OCI-LY7 (cell line): ENCODE measurements at regions not wholly inside any gene's neighbourhood (a gene's known extent, or its start where the extent isn't known, plus 50 kb on each side); places are given as distances from the start of the nearest gene placed in this dataset.

Experiments
- BruUV-seq: library from RNA; stranded (reverse); fragments of 400-500 nt; replicated peaks from 2 replicates; lab custom pipeline; 2021; lab: Mats Ljungman, UMichigan
- CTCF ChIA-PET: fragments of 300-600 bp; sonication (Branson Sonifier 250); formaldehyde crosslinking; loops from one replicate; lab custom pipeline; 2022; ENCODE audit warnings: antibody characterized with exemption; ENCODE audit not compliant: unreplicated experiment; lab: Charles Lee
- POLR2A ChIA-PET: fragments of 300-600 bp; sonication (Branson Sonifier 250); formaldehyde crosslinking; loops from one replicate; lab custom pipeline; 2022; ENCODE audit warnings: antibody characterized with exemption; lab: Charles Lee
- DNase-seq: peaks from one replicate; pipeline ENCODE4 v3.0.0-alpha.2; 2015; ENCODE audit warnings: low spot score
- H2AFZ ChIP-seq: fragments of 200-600 bp; sonication (generic), shearing (Covaris generic); 2 replicates; pipeline ENCODE4 v1.6.1; 2014; ENCODE audit warnings: mild to moderate bottlenecking, antibody characterized with exemption, low read length, moderate library complexity
- H3K27ac ChIP-seq: fragments of 200-600 bp; sonication (generic); 2 replicates; pipeline ENCODE4 v1.5.1; 2014; ENCODE audit warnings: mixed run types, low read depth, mild to moderate bottlenecking, moderate library complexity, low read length, inconsistent platforms; ENCODE audit not compliant: poor library complexity, severe bottlenecking
- H3K36me3 ChIP-seq: fragments of 200-600 bp; sonication (generic); 2 replicates; pipeline ENCODE4 v1.6.1; 2014; ENCODE audit warnings: mild to moderate bottlenecking, antibody characterized with exemption, low read length, moderate library complexity, mixed read lengths; ENCODE audit not compliant: insufficient read depth
- H3K4me1 ChIP-seq: fragments of 200-600 bp; sonication (generic); 2 replicates; pipeline ENCODE4 v1.5.1; 2014; ENCODE audit warnings: mild to moderate bottlenecking, low read length; ENCODE audit not compliant: insufficient read depth, poor library complexity, severe bottlenecking
- H3K4me2 ChIP-seq: fragments of 200-600 bp; sonication (generic); 2 replicates; pipeline ENCODE4 v1.6.1; 2014; ENCODE audit warnings: mild to moderate bottlenecking, low read length
- H3K4me3 ChIP-seq: fragments of 200-600 bp; sonication (generic); 2 replicates; pipeline ENCODE4 v1.5.1; 2014; ENCODE audit warnings: mild to moderate bottlenecking, low read depth, low read length; ENCODE audit not compliant: poor library complexity, severe bottlenecking
- H3K79me2 ChIP-seq: fragments of 200-600 bp; sonication (generic); 2 replicates; pipeline ENCODE4 v1.6.1; 2016; ENCODE audit warnings: low read depth, mild to moderate bottlenecking, low read length, moderate library complexity, mixed read lengths; ENCODE audit not compliant: insufficient read depth
- H3K9me2 ChIP-seq: fragments of 200-600 bp; sonication (generic); 2 replicates; pipeline ENCODE4 v1.6.1; 2016; ENCODE audit warnings: mild to moderate bottlenecking, low read length, mixed read lengths; ENCODE audit not compliant: insufficient read depth
- H3K9me3 ChIP-seq: fragments of 200-600 bp; sonication (generic); 2 replicates; pipeline ENCODE4 v1.6.1; 2014; ENCODE audit warnings: mild to moderate bottlenecking, mixed run types, low read length, mixed read lengths
- H4K20me1 ChIP-seq: fragments of 200-600 bp; sonication (generic); 2 replicates; pipeline ENCODE4 v1.6.1; 2014; ENCODE audit warnings: mild to moderate bottlenecking, antibody characterized with exemption, low read length, moderate library complexity, mixed read lengths; ENCODE audit not compliant: insufficient read depth
- EZH2phosphoT487 ChIP-seq: fragments of 200-600 bp; sonication (generic); IDR thresholded peaks from 2 replicates; pipeline ENCODE4 v1.6.1; 2018; ENCODE audit warnings: low read depth, borderline replicate concordance, mild to moderate bottlenecking, mixed run types, antibody characterized with exemption, low read length, moderate library complexity, mixed read lengths
- intact Hi-C: fragments of 100-400 bp; cut with micrococcal nuclease; formaldehyde crosslinking; loops from one replicate; pipeline ENCODE4 v1.10.0; 2022; ENCODE audit not compliant: unreplicated experiment
- TF ChIP-seq, protein P1 (sequence below): fragments of 200-600 bp; sonication (generic); conservative IDR thresholded peaks from 2 replicates; pipeline ENCODE4 v1.5.1; 2014; ENCODE audit warnings: mild to moderate bottlenecking, antibody characterized with exemption, low read length, moderate library complexity, mixed read lengths

- no TSS peak for BruUV-seq
- ChIA-PET POLR2A (no interaction called here), CTCF (interaction anchor here (0.5 kb wide), 1 partner anchor 456 kb away, joined by 3 read pairs; no protein-coding TSS in a partner anchor)
- H3K9me2 ChIP-seq, result no peaks in the 10 kb centered on the region
- no peak for TF ChIP-seq EZH2phosphoT487
- TF ChIP-seq, protein P1, sequence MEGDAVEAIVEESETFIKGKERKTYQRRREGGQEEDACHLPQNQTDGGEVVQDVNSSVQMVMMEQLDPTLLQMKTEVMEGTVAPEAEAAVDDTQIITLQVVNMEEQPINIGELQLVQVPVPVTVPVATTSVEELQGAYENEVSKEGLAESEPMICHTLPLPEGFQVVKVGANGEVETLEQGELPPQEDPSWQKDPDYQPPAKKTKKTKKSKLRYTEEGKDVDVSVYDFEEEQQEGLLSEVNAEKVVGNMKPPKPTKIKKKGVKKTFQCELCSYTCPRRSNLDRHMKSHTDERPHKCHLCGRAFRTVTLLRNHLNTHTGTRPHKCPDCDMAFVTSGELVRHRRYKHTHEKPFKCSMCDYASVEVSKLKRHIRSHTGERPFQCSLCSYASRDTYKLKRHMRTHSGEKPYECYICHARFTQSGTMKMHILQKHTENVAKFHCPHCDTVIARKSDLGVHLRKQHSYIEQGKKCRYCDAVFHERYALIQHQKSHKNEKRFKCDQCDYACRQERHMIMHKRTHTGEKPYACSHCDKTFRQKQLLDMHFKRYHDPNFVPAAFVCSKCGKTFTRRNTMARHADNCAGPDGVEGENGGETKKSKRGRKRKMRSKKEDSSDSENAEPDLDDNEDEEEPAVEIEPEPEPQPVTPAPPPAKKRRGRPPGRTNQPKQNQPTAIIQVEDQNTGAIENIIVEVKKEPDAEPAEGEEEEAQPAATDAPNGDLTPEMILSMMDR, result no peak
- H3K36me3 ChIP-seq, result no peaks in the 10 kb centered on the region
- H3K27ac ChIP-seq, result no peak overlapping the region
- H3K79me2 ChIP-seq, result no peaks in the 10 kb centered on the region
- H3K4me1 ChIP-seq, result no peaks in the 10 kb centered on the region
- H3K9me3 ChIP-seq, result no peaks in the 10 kb centered on the region
- DNase-seq, result no peak
- intact Hi-C loops, result no loop called here
- H4K20me1 ChIP-seq, result no peaks in the 10 kb centered on the region
- no peak overlapping the region for H3K4me2 ChIP-seq
- H3K4me3 ChIP-seq, result no peak overlapping the region
- H2AFZ ChIP-seq, result no peak overlapping the region
Measured at GRCh38 chr3:24043985-24044384, 98.9 kb downstream of the NR1D2 start.

DNA sequence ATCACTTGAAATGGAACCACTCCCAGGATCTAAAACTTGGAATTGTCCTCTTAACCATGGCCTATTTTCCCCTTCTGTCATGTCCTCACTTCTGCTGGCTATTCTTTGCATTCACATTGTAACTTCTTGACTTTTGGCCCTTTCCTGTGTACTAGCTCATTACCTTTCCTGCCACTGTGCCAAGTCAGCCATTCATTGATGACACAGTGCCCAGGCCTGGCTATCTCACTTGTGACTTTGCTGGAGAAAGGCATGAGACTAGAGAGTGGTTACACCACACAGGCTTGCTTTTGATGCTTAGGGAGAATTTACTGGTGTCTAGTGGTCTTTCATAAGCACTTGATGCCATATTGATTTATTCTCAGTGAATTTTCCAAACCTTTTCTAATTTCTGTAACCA is 101.1 kb downstream of the NR1D2 start:
- Histone ChIP-seq H3K36me3 (no peaks in the 10 kb centered on the region), H3K4me2 (no peak overlapping the region), H3K27ac (no peak overlapping the region), H4K20me1 (no peaks in the 10 kb centered on the region), H3K79me2 (no peaks in the 10 kb centered on the region), H2AFZ (no peak overlapping the region), H3K4me1 (no peaks in the 10 kb centered on the region), H3K9me2 (no peaks in the 10 kb centered on the region), H3K9me3 (no peaks in the 10 kb centered on the region), H3K4me3 (no peak overlapping the region)
- no TSS peak for BruUV-seq
- TF ChIP-seq EZH2phosphoT487, result no peak
- TF ChIP-seq, protein P1, result no peak
- no peak for DNase-seq
- intact Hi-C loops, result no loop called here
- CTCF ChIA-PET, result no interaction called here
- POLR2A ChIA-PET, result interaction anchor here (0.9 to 1.2 kb wide), 2 partner anchors 49 to 194 kb away, joined by 3 read pairs; no protein-coding TSS in a partner anchor

DNA sequence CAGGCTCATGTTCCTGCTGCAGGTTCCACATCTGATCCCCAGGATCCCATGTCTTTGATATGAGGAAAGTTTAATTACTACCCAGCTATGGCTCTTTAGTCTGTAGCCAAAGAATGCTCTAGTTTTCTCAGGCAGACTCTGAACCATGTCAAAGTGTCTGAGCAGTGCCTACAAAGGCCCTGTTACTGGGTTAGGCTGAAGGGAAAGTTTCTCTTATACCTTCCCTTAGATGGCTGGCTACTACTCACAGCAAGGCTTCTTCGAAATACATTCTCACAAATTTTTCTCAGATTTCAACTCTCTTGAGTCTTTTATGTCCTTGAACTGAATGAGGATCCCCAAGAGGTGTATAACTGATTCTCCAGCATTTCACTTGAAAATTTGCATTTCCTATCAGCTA is 102.4 kb downstream of the NR1D2 start:
- Histone ChIP-seq H3K36me3 (no peaks in the 10 kb centered on the region), H3K79me2 (no peaks in the 10 kb centered on the region), H3K9me3 (no peaks in the 10 kb centered on the region), H3K27ac (no peak overlapping the region), H3K4me3 (no peak overlapping the region), H3K4me1 (no peaks in the 10 kb centered on the region), H3K4me2 (no peak overlapping the region), H3K9me2 (no peaks in the 10 kb centered on the region), H4K20me1 (no peaks in the 10 kb centered on the region), H2AFZ (no peak overlapping the region)
- ChIA-PET CTCF (no interaction called here), POLR2A (interaction anchor here (0.9 kb wide), 1 partner anchor 51 kb away, joined by 3 read pairs; no protein-coding TSS in a partner anchor)
- TF ChIP-seq, protein P1, result no peak
- no peak for TF ChIP-seq EZH2phosphoT487
- no TSS peak for BruUV-seq
- DNase-seq, result no peak
- intact Hi-C loops, result no loop called here
